Prostate gland (tissue), 2 donors: ENCODE measurements at regions not wholly inside any gene's neighbourhood (a gene's known extent, or its start where the extent isn't known, plus 50 kb on each side); places are given as distances from the start of the nearest gene placed in this dataset.

Source experiments
- CTCF ChIP-seq, 4 experiments: fragments of 200-600 bp in 2 of 4; fragments of 450-650 bp in 2 of 4; sonication (generic) in 2 of 4; IDR thresholded peaks; 1 replicate in 3 of 4; 2 replicates in 1 of 4; pipeline ENCODE4 v1.5.1; 2016 to 2019; ENCODE audit warnings: antibody characterized with exemption in 4 of 4, mild to moderate bottlenecking in 2 of 4, moderate library complexity in 2 of 4
- POLR2A ChIP-seq: fragments of 450-650 bp; IDR thresholded peaks from one replicate; pipeline ENCODE4 v1.6.1; 2016; ENCODE audit warnings: antibody characterized with exemption, mild to moderate bottlenecking
- POLR2AphosphoS5 ChIP-seq: sonication (generic); formaldehyde crosslinking; IDR thresholded peaks from one replicate; pipeline ENCODE4 v1.6.1; 2017; ENCODE audit warnings: antibody characterized with exemption

DNA sequence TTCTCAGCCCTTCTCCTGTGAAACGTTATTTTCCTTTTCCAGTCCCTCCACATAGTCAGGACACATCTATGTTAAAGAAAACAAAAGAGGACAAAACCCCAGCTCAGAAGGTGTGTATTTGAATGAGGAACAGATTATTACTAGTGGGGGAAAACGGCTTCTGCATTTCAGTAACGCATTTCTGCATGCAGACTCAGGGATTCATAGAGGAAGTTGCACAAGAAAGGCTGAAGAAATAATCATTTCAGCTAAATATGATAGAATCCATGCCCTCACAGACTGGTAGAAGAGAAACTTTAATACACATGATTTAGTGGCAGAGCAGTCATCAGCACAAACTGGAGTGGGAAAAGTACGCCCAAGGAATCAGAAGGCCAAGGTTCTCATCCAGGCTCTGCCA lies 270.8 kb upstream of the FGF13 start:
- TF ChIP-seq CTCF (IDR thresholded peaks at IDR 0.05) (no peak), POLR2AphosphoS5 (no peak), POLR2A (no peak)
